ENCODE measurements at regions not wholly inside any gene's neighbourhood (a gene's known extent, or its start where the extent isn't known, plus 50 kb on each side); places are given as distances from the start of the nearest gene placed in this dataset.

DNA sequence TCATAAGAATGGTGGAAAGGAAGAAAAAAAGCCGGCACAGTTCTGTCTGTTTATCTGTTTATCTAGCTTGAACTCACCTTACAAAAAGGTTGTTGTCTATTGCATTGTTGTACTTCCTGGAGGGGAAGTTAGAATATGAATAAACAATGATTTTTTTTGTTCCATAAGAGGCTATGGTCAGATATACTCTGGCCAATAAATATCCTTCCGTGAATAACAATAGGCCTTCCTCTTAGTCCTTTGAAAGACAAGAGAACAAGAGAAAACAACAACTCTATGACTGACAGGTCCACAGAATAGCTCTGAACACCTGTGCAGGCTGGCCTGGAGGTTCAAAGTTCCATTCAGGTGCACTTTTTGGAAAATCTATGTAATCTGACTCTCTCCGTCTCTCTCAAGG, 192.8 kb upstream of the KRR1 start:
- TF ChIP-seq, protein P1, sequence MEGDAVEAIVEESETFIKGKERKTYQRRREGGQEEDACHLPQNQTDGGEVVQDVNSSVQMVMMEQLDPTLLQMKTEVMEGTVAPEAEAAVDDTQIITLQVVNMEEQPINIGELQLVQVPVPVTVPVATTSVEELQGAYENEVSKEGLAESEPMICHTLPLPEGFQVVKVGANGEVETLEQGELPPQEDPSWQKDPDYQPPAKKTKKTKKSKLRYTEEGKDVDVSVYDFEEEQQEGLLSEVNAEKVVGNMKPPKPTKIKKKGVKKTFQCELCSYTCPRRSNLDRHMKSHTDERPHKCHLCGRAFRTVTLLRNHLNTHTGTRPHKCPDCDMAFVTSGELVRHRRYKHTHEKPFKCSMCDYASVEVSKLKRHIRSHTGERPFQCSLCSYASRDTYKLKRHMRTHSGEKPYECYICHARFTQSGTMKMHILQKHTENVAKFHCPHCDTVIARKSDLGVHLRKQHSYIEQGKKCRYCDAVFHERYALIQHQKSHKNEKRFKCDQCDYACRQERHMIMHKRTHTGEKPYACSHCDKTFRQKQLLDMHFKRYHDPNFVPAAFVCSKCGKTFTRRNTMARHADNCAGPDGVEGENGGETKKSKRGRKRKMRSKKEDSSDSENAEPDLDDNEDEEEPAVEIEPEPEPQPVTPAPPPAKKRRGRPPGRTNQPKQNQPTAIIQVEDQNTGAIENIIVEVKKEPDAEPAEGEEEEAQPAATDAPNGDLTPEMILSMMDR (IDR thresholded peaks at IDR 0.05; ENCODE audit: low read depth, low read length): no peak
- TF ChIP-seq EZH2phosphoT487 (IDR thresholded peaks at IDR 0.05; ENCODE audit: low read depth): no peak
